CD14-positive monocyte (primary cell): ENCODE measurements at regions not wholly inside any gene's neighbourhood (a gene's known extent, or its start where the extent isn't known, plus 50 kb on each side); places are given as distances from the start of the nearest gene placed in this dataset.

Source experiments
- DNase-seq, 3 donors: peaks; one replicate each; pipeline ENCODE4 v3.0.0-alpha.2; 2011 to 2022
- H2AFZ ChIP-seq: 2 replicates; pipeline ENCODE4 v1.6.0; 2012; ENCODE audit warnings: mild to moderate bottlenecking, low read depth, low read length, inconsistent platforms; ENCODE audit not compliant: insufficient read depth, poor library complexity, severe bottlenecking
- H3K27ac ChIP-seq, 2 donors: 1 replicate in 1 of 2; 2 replicates in 1 of 2; pipeline ENCODE4 v1.5.1; 2012 to 2013; ENCODE audit warnings: low read length in 2 of 2, control low read depth in 1 of 2, inconsistent platforms in 1 of 2, low read depth in 1 of 2, mild to moderate bottlenecking in 1 of 2
- H3K27me3 ChIP-seq, 2 donors: one replicate each; pipeline versions ENCODE4 v1.6.0 to v1.6.1; 2011 to 2013; ENCODE audit warnings: low read length in 2 of 2; ENCODE audit not compliant: control insufficient read depth in 2 of 2, insufficient read depth in 2 of 2
- H3K36me3 ChIP-seq, 2 donors: replicated peaks in 1 of 2; 1 replicate in 1 of 2; 2 replicates in 1 of 2; pipeline versions ENCODE4 v1.5.1 to v1.6.1; 2012 to 2013; ENCODE audit warnings: low read length in 2 of 2, control low read depth in 1 of 2, inconsistent platforms in 1 of 2, mild to moderate bottlenecking in 1 of 2; ENCODE audit not compliant: insufficient read depth in 2 of 2, control insufficient read depth in 1 of 2
- H3K4me1 ChIP-seq, 2 donors: 1 replicate in 1 of 2; 2 replicates in 1 of 2; pipeline versions ENCODE4 v1.5.1 to v1.6.1; 2012 to 2013; ENCODE audit warnings: low read length in 2 of 2, control low read depth in 1 of 2, inconsistent platforms in 1 of 2, mild to moderate bottlenecking in 1 of 2, moderate library complexity in 1 of 2; ENCODE audit not compliant: insufficient read depth in 2 of 2, control insufficient read depth in 1 of 2
- H3K4me2 ChIP-seq: replicated peaks from 2 replicates; pipeline ENCODE3; 2012; ENCODE audit warnings: low read length, moderate library complexity, mild to moderate bottlenecking; ENCODE audit not compliant: poor library complexity, severe bottlenecking; ENCODE audit errors: extremely low read depth
- H3K4me3 ChIP-seq, 3 experiments: fragments of 200-600 bp in 1 of 3; sonication (generic) in 1 of 3; replicated peaks in 1 of 3; 1 replicate in 2 of 3; 2 replicates in 1 of 3; pipeline ENCODE4 v1.5.1; 2011 to 2013; ENCODE audit warnings: low read length in 3 of 3, mild to moderate bottlenecking in 3 of 3, control low read depth in 2 of 3, low read depth in 2 of 3, inconsistent platforms in 1 of 3, moderate library complexity in 1 of 3
- H3K79me2 ChIP-seq: 2 replicates; pipeline ENCODE4 v1.6.0; 2012; ENCODE audit warnings: mild to moderate bottlenecking, control low read depth, inconsistent platforms, low read length, moderate library complexity; ENCODE audit not compliant: insufficient read depth
- H3K9ac ChIP-seq: 2 replicates; pipeline ENCODE4 v1.6.0; 2017; ENCODE audit warnings: low read length, mild to moderate bottlenecking; ENCODE audit not compliant: insufficient read depth, poor library complexity, severe bottlenecking
- H3K9me3 ChIP-seq, 2 donors: replicated peaks in 1 of 2; 1 replicate in 1 of 2; 2 replicates in 1 of 2; pipeline versions ENCODE4 v1.5.1 to v1.6.1; 2012 to 2013; ENCODE audit warnings: low read length in 2 of 2, control low read depth in 1 of 2; ENCODE audit not compliant: control insufficient read depth in 1 of 2, insufficient read depth in 1 of 2
- H4K20me1 ChIP-seq: 2 replicates; pipeline ENCODE4 v1.6.0; 2012; ENCODE audit warnings: mild to moderate bottlenecking, low read length, control low read depth, moderate library complexity; ENCODE audit not compliant: insufficient read depth
- H3K27ac Mint-ChIP-seq, 7 donors: one replicate each; pipeline ENCODE4 v1.8.0; 2020; ENCODE audit warnings: mild to moderate bottlenecking in 7 of 7, mixed read lengths in 7 of 7, moderate library complexity in 6 of 7, inconsistent platforms in 2 of 7
- H3K27me3 Mint-ChIP-seq, 3 donors: one replicate each; pipeline ENCODE4 v1.8.0; 2021 to 2022; ENCODE audit warnings: low read depth in 3 of 3, mild to moderate bottlenecking in 3 of 3, mixed read lengths in 3 of 3, moderate library complexity in 3 of 3, inconsistent platforms in 1 of 3
- H3K36me3 Mint-ChIP-seq, 2 donors: one replicate each; pipeline ENCODE4 v1.8.0; 2020; ENCODE audit warnings: mixed read lengths in 2 of 2, inconsistent platforms in 1 of 2, mild to moderate bottlenecking in 1 of 2
- H3K4me1 Mint-ChIP-seq: one replicate; pipeline ENCODE4 v1.8.0; 2020; ENCODE audit warnings: mild to moderate bottlenecking, mixed read lengths
- H3K4me3 Mint-ChIP-seq, 2 donors: one replicate each; pipeline ENCODE4 v1.8.0; 2020; ENCODE audit warnings: mild to moderate bottlenecking in 2 of 2, mixed read lengths in 2 of 2, moderate library complexity in 1 of 2
- H3K9me3 Mint-ChIP-seq, 7 donors: one replicate each; pipeline ENCODE4 v1.8.0; 2020 to 2022; ENCODE audit warnings: mixed read lengths in 7 of 7, mild to moderate bottlenecking in 6 of 7, moderate library complexity in 6 of 7, inconsistent platforms in 2 of 7
- CTCF ChIP-seq: fragments of 200-600 bp; IDR thresholded peaks from one replicate; pipeline ENCODE4 v1.8.0; 2022; ENCODE audit warnings: antibody characterized with exemption, mild to moderate bottlenecking
- WGBS: methylation state at CpG from one replicate; pipeline ENCODE4 v1.1.5; 2013; ENCODE audit warnings: missing lambda C conversion rate; ENCODE audit not compliant: insufficient coverage; 5-methylcytosine and 5-hydroxymethylcytosine counted together
- intact Hi-C, 2 donors: fragments of 100-400 bp; cut with micrococcal nuclease; formaldehyde crosslinking; loops; one replicate each; pipeline versions ENCODE4 v1.15.0 to v1.15.1; 2023

DNA sequence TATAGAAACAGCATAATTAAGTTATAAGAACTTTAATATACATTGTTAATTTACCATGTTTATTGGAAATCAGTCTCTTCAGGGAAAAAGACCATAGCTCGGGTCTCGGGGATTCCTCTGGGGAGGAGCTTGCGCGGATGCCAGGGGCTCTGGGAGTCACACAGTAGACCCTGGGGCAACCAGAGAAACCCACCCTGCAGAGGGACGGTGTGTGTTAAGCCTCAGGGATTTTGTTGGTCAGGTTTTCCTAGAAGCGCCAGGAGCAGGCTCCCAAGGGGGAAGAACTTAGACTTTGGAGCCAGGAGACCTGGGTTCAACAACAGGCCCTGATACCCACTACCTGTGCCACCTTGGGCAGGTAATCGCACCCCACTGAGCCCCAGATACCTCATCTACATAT lies 297.9 kb downstream of the MED10 start:
- intact Hi-C loops: no loop called here
- H3K9me3 Mint-ChIP-seq: peaks cover 0 to 14% (median 8%) of the 10 kb centered on the region in 7 donors
- no peaks in the 10 kb centered on the region for H3K27me3 Mint-ChIP-seq
- WGBS: 96% methylated on average over 7 of the region's 7 CpGs
- H3K36me3 Mint-ChIP-seq: no peaks in the 10 kb centered on the region
- H4K20me1 ChIP-seq: no peaks in the 10 kb centered on the region
- H3K36me3 ChIP-seq: no peaks in the 10 kb centered on the region
- no peak overlapping the region for H3K4me3 Mint-ChIP-seq
- no peaks in the 10 kb centered on the region for H3K27me3 ChIP-seq
- no peak overlapping the region for H3K27ac ChIP-seq
- H3K4me1 Mint-ChIP-seq: no peaks in the 10 kb centered on the region
- no peak overlapping the region for H3K27ac Mint-ChIP-seq
- H3K9ac ChIP-seq: no peak overlapping the region
- H3K4me3 ChIP-seq: no peak overlapping the region
- DNase-seq: no peak
- no peak for TF ChIP-seq CTCF
- no peaks in the 10 kb centered on the region for H3K4me1 ChIP-seq
- no peaks in the 10 kb centered on the region for H3K9me3 ChIP-seq
- no peak overlapping the region for H3K4me2 ChIP-seq
- H2AFZ ChIP-seq: no peak overlapping the region
- no peaks in the 10 kb centered on the region for H3K79me2 ChIP-seq

DNA sequence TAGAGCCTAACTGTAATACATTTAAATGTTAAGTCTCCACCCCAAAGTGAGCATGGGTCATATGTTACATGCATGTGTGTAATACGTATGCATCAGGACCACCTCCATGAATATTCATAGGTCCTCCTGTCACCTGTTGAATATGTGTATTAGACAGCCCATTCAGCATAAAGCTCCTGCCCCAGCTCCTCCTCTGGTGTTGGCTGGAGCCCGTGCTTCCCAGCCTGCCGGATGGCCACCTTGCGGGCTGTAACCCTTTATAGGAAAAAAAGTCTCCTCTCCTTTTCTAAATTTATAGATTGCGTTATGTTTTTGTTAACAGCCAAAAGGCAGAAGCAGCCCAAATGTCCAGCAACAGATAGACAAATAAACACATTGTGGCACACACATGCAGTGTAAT lies 299.5 kb downstream of the MED10 start:
- no peaks in the 10 kb centered on the region for H3K27me3 Mint-ChIP-seq

More for the DNA sequence above, 299.5 kb downstream of the MED10 start:
- Mint-ChIP-seq H3K4me3 (no peak overlapping the region), H3K27ac (no peak overlapping the region), H3K9me3 (peaks cover 2 to 14% (median 9%) of the 10 kb centered on the region in 7 donors), H3K4me1 (no peaks in the 10 kb centered on the region), H3K36me3 (no peaks in the 10 kb centered on the region)
- WGBS: no CpG with 5 or more reads among the region's 5 CpGs
- Histone ChIP-seq H3K4me1 (no peaks in the 10 kb centered on the region), H3K79me2 (no peaks in the 10 kb centered on the region), H3K27ac (no peak overlapping the region), H3K4me3 (no peak overlapping the region), H2AFZ (no peak overlapping the region), H3K4me2 (no peak overlapping the region), H4K20me1 (no peaks in the 10 kb centered on the region), H3K27me3 (no peaks in the 10 kb centered on the region), H3K9ac (no peak overlapping the region), H3K36me3 (no peaks in the 10 kb centered on the region), H3K9me3 (no peaks in the 10 kb centered on the region)
- TF ChIP-seq CTCF: no peak
- intact Hi-C loops: no loop called here
- no peak for DNase-seq
